HG03108 (cell line): ENCODE measurements at regions not wholly inside any gene's neighbourhood (a gene's known extent, or its start where the extent isn't known, plus 50 kb on each side); places are given as distances from the start of the nearest gene placed in this dataset.
A peak's percentile ranks its signal among the peaks of the same experiment; 100 is the strongest.

Source experiments
- ATAC-seq: cut with Tn5 transposase; IDR thresholded peaks from one replicate; pipeline ENCODE4 v1.9.1; 2021; ENCODE audit warnings: moderate library complexity; ENCODE audit not compliant: unreplicated experiment

- ATAC-seq: no peak
Measured at GRCh38 chr3:84439476-84439875, 519.3 kb upstream of the CADM2 start.

- no peak for ATAC-seq
Measured at GRCh38 chr3:84440291-84440690, 518.5 kb upstream of the CADM2 start.

GRCh38 chr3:84442533-84442932 is 516.3 kb upstream of the CADM2 start:
- no peak for ATAC-seq

- ATAC-seq: no peak
Measured at GRCh38 chr3:84444726-84445521, 513.9 kb upstream of the CADM2 start.

- no peak for ATAC-seq
Measured at GRCh38 chr3:84487296-84487695, 471.5 kb upstream of the CADM2 start.

GRCh38 chr3:84504761-84505160 is 454.0 kb upstream of the CADM2 start:
- no peak for ATAC-seq

GRCh38 chr3:84510007-84510406 is 448.8 kb upstream of the CADM2 start:
- ATAC-seq: no peak

- ATAC-seq: no peak
Measured at GRCh38 chr3:84522893-84523292, 435.9 kb upstream of the CADM2 start.

- ATAC-seq: no peak
Measured at GRCh38 chr3:84536916-84537315, 421.9 kb upstream of the CADM2 start.

- ATAC-seq: no peak
Measured at GRCh38 chr3:84538597-84538996, 420.2 kb upstream of the CADM2 start.

- ATAC-seq: no peak
Measured at GRCh38 chr3:84547207-84547606, 411.6 kb upstream of the CADM2 start.

GRCh38 chr3:84547971-84548970 is 410.5 kb upstream of the CADM2 start:
- peak; percentile 66 for ATAC-seq

- ATAC-seq: no peak
Measured at GRCh38 chr3:84555629-84556028, 403.2 kb upstream of the CADM2 start.

GRCh38 chr3:84566256-84566655 is 392.5 kb upstream of the CADM2 start:
- ATAC-seq: no peak

GRCh38 chr3:84567796-84568195 is 391.0 kb upstream of the CADM2 start:
- ATAC-seq: no peak

GRCh38 chr3:84573962-84574361 is 384.8 kb upstream of the CADM2 start:
- ATAC-seq: no peak

GRCh38 chr3:84586427-84586826 is 372.4 kb upstream of the CADM2 start:
- ATAC-seq: no peak

- ATAC-seq: no peak
Measured at GRCh38 chr3:84600703-84601225, 358.0 kb upstream of the CADM2 start.

GRCh38 chr3:84601303-84601702 is 357.5 kb upstream of the CADM2 start:
- ATAC-seq: no peak

- ATAC-seq: no peak
Measured at GRCh38 chr3:84621823-84622222, 337.0 kb upstream of the CADM2 start.

- no peak for ATAC-seq
Measured at GRCh38 chr3:84634668-84635067, 324.1 kb upstream of the CADM2 start.

GRCh38 chr3:84637272-84637671 is 321.5 kb upstream of the CADM2 start:
- no peak for ATAC-seq
